IPS-15b (cell line): ENCODE measurements at regions not wholly inside any gene's neighbourhood (a gene's known extent, or its start where the extent isn't known, plus 50 kb on each side); places are given as distances from the start of the nearest gene placed in this dataset.

Source experiments
- H3K27me3 ChIP-seq: one replicate; pipeline ENCODE4 v1.6.1; 2013; ENCODE audit warnings: low read length; ENCODE audit not compliant: control insufficient read depth, insufficient read depth
- H3K36me3 ChIP-seq: one replicate; pipeline ENCODE4 v1.6.1; 2013; ENCODE audit warnings: low read length; ENCODE audit not compliant: control insufficient read depth, insufficient read depth
- H3K4me1 ChIP-seq: one replicate; pipeline ENCODE4 v1.6.1; 2013; ENCODE audit warnings: mild to moderate bottlenecking, low read length; ENCODE audit not compliant: control insufficient read depth, insufficient read depth
- H3K4me3 ChIP-seq: one replicate; pipeline ENCODE4 v1.5.1; 2013; ENCODE audit warnings: low read depth, low read length
- H3K9ac ChIP-seq: one replicate; pipeline ENCODE4 v1.6.1; 2013; ENCODE audit warnings: low read depth, mild to moderate bottlenecking, low read length
- H3K9me3 ChIP-seq: one replicate; pipeline ENCODE4 v1.6.1; 2013; ENCODE audit warnings: mild to moderate bottlenecking, low read length; ENCODE audit not compliant: control insufficient read depth, insufficient read depth

DNA sequence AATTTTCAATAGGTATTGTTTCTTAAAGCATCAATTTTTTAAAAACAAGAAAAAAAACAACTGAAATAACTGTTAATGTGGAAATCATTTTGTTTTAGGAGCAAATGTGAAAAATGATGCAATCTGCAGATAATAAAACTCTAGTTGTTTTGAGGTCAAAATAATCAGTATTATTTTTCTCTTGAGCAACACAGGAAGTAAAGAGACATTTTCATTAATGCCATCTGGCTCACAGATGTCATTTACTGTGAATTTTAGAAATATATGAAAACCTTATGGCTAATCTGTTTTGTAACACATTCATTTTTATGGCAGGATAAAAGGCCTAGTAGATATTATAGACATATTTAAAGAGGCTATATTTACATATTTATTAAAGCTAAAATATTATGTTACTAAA, 141.6 kb downstream of the PCDH18 start:
- Histone ChIP-seq H3K4me3 (no peak overlapping the region), H3K36me3 (no peaks in the 10 kb centered on the region), H3K4me1 (no peaks in the 10 kb centered on the region), H3K9ac (no peak overlapping the region), H3K27me3 (no peaks in the 10 kb centered on the region), H3K9me3 (no peaks in the 10 kb centered on the region)

GRCh38 chr4:137389911-137390520, 142.3 kb downstream of the PCDH18 start:
- Histone ChIP-seq H3K4me3 (no peak overlapping the region), H3K36me3 (no peaks in the 10 kb centered on the region), H3K27me3 (no peaks in the 10 kb centered on the region), H3K9ac (no peak overlapping the region), H3K4me1 (no peaks in the 10 kb centered on the region), H3K9me3 (no peaks in the 10 kb centered on the region)

- Histone ChIP-seq H3K4me1 (no peaks in the 10 kb centered on the region), H3K27me3 (no peaks in the 10 kb centered on the region), H3K4me3 (no peak overlapping the region), H3K9ac (no peak overlapping the region), H3K36me3 (no peaks in the 10 kb centered on the region), H3K9me3 (no peaks in the 10 kb centered on the region)
Observed at GRCh38 chr4:137387924-137388323, 144.4 kb downstream of the PCDH18 start.

DNA sequence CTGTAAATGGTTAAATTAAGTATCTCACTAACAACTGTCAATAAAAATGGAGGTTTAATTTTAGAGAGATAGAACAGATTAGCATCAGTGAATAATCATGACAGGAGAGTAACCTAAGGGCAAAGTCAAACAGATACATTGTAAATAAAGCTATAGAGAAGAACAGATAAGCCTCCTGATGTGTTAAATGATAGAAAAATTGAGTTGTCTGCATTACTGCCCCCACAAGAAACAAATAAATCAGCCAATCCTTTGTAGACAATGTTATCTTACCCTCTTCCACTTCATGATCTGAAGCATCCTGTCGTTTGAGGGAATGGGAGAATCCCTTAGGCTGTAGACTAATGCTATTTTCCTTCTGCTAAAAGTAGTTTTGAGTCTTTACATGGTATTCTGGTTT, 147.8 kb downstream of the PCDH18 start:
- H3K27me3 ChIP-seq = no peaks in the 10 kb centered on the region
- no peak overlapping the region for H3K9ac ChIP-seq
- H3K36me3 ChIP-seq = no peaks in the 10 kb centered on the region
- H3K4me1 ChIP-seq = no peaks in the 10 kb centered on the region
- no peak overlapping the region for H3K4me3 ChIP-seq
- no peaks in the 10 kb centered on the region for H3K9me3 ChIP-seq

GRCh38 chr4:137378821-137379220, 153.5 kb downstream of the PCDH18 start:
- no peaks in the 10 kb centered on the region for H3K36me3 ChIP-seq
- no peaks in the 10 kb centered on the region for H3K9me3 ChIP-seq
- H3K27me3 ChIP-seq = no peaks in the 10 kb centered on the region
- no peak overlapping the region for H3K4me3 ChIP-seq
- H3K4me1 ChIP-seq = no peaks in the 10 kb centered on the region
- no peak overlapping the region for H3K9ac ChIP-seq

- Histone ChIP-seq H3K9ac (no peak overlapping the region), H3K4me3 (no peak overlapping the region), H3K4me1 (no peaks in the 10 kb centered on the region), H3K27me3 (no peaks in the 10 kb centered on the region), H3K9me3 (no peaks in the 10 kb centered on the region), H3K36me3 (no peaks in the 10 kb centered on the region)
Observed at GRCh38 chr4:137378393-137378792, 153.9 kb downstream of the PCDH18 start.

DNA sequence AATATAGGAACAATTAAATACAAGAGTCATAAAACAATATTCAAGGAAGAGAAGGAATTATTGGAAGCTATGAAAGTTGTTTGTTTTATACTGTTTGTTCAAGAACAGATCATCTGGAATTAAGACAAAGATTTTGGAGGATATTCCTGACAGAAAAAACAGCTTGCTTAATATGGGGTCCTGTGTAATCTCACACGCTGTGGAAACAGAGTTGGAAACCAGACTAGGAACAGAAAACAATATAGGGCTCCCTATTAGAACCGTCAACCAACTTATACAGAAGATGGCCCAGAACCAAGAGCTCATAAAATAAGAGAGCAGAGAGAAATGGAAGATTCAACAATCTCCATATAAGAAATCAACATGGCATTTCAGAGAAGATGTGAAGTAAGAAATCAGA, 156.0 kb downstream of the PCDH18 start:
- no peaks in the 10 kb centered on the region for H3K4me1 ChIP-seq
- H3K9ac ChIP-seq = no peak overlapping the region
- H3K36me3 ChIP-seq = no peaks in the 10 kb centered on the region
- H3K4me3 ChIP-seq = no peak overlapping the region
- H3K27me3 ChIP-seq = no peaks in the 10 kb centered on the region
- H3K9me3 ChIP-seq = no peaks in the 10 kb centered on the region

DNA sequence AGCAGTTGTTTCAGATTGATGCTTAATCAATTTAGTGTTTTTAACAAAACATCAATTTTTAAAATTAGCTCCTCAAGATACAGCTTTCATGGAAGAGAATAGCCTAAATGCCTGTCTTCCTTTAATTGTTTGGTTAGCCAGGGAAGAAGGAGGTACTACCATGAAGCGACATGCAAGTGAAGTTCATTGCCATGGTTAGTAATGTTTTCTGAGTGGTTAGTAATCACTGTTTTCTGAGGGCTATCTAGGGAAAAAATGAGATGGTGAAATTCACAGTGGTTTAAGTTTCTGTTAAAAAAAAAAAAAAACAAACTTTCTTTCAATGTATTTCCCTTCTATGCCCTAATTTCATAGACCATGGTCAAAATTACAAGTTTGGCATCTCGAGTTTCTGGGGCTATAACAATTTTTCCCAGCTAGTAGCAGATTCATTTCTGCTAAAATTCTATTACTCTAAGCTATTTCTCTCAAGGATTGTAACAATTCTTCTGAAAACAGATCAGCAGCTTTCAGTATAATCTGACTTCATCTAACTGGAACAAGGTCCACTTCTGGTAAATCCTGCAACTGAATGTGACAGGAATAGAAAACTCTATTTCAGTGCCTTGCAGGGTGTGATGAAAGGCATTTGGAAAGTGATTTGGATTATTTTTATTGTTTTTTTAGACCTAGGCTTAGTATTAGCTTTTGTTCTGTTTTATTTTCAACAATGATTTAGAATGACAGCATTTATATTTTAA, 157.0 kb downstream of the PCDH18 start:
- Histone ChIP-seq H3K36me3 (no peaks in the 10 kb centered on the region), H3K27me3 (no peaks in the 10 kb centered on the region), H3K9me3 (no peaks in the 10 kb centered on the region), H3K4me3 (no peak overlapping the region), H3K4me1 (no peaks in the 10 kb centered on the region), H3K9ac (no peak overlapping the region)

DNA sequence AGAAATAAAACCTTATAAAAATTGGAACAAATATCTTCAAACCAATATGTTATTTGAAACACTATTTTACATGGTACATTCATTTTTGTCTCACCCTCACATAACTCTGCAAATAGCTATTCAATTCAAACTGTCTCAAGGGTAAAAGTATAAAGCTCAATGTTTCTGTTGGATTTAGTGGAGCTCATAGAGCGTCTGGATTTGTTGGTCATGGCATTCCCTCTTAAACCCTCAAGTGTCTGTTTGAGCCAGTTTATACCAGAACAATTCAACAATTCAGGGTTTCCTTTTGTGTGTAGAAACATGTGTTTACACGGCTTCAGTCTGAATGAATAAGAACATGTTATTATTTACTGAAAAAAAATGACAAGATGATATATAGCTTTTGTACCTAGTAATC, 161.6 kb downstream of the PCDH18 start:
- Histone ChIP-seq H3K9ac (no peak overlapping the region), H3K9me3 (no peaks in the 10 kb centered on the region), H3K27me3 (no peaks in the 10 kb centered on the region), H3K36me3 (no peaks in the 10 kb centered on the region), H3K4me3 (no peak overlapping the region), H3K4me1 (no peaks in the 10 kb centered on the region)

GRCh38 chr4:137370206-137370633, 162.1 kb downstream of the PCDH18 start:
- no peaks in the 10 kb centered on the region for H3K9me3 ChIP-seq

GRCh38 chr4:137367620-137368019, 164.7 kb downstream of the PCDH18 start:
- no peak overlapping the region for H3K9ac ChIP-seq
- H3K4me3 ChIP-seq = no peak overlapping the region
- H3K36me3 ChIP-seq = no peaks in the 10 kb centered on the region
- H3K9me3 ChIP-seq = no peaks in the 10 kb centered on the region
- no peaks in the 10 kb centered on the region for H3K27me3 ChIP-seq
- H3K4me1 ChIP-seq = no peaks in the 10 kb centered on the region

More at GRCh38 chr4:137370206-137370633, 162.1 kb downstream of the PCDH18 start:
- H3K36me3 ChIP-seq = no peaks in the 10 kb centered on the region
- H3K4me3 ChIP-seq = no peak overlapping the region
- no peaks in the 10 kb centered on the region for H3K4me1 ChIP-seq
- no peaks in the 10 kb centered on the region for H3K27me3 ChIP-seq
- H3K9ac ChIP-seq = no peak overlapping the region

DNA sequence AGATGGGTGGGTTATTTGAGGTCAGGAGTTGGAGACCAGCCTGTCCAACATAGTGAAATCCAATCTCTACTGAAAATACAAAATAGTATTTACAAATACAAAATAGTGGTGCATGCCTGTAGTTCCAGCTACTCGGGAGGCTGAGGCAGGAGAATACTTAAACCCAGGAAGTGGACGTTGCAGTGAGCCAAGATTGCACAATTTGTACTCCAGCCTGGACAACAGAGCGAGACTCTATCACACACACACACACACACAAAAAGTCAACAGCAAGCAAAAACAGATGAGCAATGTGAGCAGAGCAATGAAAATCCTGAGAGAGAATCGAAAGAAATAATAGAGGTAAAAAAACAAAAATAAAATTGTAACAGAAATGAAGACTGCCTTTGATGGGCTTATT, 168.8 kb downstream of the PCDH18 start:
- no peak overlapping the region for H3K9ac ChIP-seq
- H3K36me3 ChIP-seq = no peaks in the 10 kb centered on the region

More for the DNA sequence above, 168.8 kb downstream of the PCDH18 start:
- Histone ChIP-seq H3K27me3 (no peaks in the 10 kb centered on the region), H3K4me1 (no peaks in the 10 kb centered on the region), H3K4me3 (no peak overlapping the region), H3K9me3 (no peaks in the 10 kb centered on the region)
